Lower leg skin (tissue), 3 donors: ENCODE measurements at regions not wholly inside any gene's neighbourhood (a gene's known extent, or its start where the extent isn't known, plus 50 kb on each side); places are given as distances from the start of the nearest gene placed in this dataset.

ENCODE experiments used
- POLR2A ChIP-seq, 2 donors: fragments of 450-650 bp; IDR thresholded peaks; one replicate each; pipeline ENCODE4 v1.6.1; 2016 to 2017; ENCODE audit warnings: antibody characterized with exemption in 2 of 2, mild to moderate bottlenecking in 1 of 2, moderate library complexity in 1 of 2
- TF ChIP-seq, protein P1 (sequence below), 3 donors: fragments of 450-650 bp; IDR thresholded peaks; one replicate each; pipeline ENCODE4 v1.5.1; 2016; ENCODE audit warnings: antibody characterized with exemption in 3 of 3, mild to moderate bottlenecking in 3 of 3, moderate library complexity in 2 of 3

DNA sequence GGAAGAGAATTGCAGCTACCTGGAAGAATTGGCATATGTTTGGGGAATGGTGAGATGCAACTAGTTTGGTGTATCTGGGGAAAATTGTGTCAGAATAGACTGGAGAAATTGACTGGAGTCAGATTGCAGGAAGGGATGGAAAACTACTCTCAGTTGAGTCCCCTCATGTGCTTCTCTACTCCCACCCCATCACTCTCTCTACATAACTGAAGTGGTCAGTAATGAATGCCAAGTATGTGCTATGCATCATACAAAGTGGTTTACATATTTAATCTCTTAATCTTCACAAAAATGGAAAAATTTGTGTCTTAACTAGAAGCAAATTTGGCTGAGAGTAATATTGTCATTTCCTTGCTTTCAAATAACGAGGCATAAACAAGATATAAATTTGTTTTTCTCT, 146.4 kb upstream of the TNC start:
- TF ChIP-seq, protein P1, sequence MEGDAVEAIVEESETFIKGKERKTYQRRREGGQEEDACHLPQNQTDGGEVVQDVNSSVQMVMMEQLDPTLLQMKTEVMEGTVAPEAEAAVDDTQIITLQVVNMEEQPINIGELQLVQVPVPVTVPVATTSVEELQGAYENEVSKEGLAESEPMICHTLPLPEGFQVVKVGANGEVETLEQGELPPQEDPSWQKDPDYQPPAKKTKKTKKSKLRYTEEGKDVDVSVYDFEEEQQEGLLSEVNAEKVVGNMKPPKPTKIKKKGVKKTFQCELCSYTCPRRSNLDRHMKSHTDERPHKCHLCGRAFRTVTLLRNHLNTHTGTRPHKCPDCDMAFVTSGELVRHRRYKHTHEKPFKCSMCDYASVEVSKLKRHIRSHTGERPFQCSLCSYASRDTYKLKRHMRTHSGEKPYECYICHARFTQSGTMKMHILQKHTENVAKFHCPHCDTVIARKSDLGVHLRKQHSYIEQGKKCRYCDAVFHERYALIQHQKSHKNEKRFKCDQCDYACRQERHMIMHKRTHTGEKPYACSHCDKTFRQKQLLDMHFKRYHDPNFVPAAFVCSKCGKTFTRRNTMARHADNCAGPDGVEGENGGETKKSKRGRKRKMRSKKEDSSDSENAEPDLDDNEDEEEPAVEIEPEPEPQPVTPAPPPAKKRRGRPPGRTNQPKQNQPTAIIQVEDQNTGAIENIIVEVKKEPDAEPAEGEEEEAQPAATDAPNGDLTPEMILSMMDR (IDR thresholded peaks at IDR 0.05), result no peak
- TF ChIP-seq POLR2A (IDR thresholded peaks at IDR 0.05), result no peak
